Activated naive CD4-positive, alpha-beta T cell treated with anti-CD3 and anti-CD28 coated beads, Interleukin-2, amount 50 U/mL, for 16 hours (primary cell): ENCODE measurements at regions not wholly inside any gene's neighbourhood (a gene's known extent, or its start where the extent isn't known, plus 50 kb on each side); places are given as distances from the start of the nearest gene placed in this dataset.
"Not testable (repeated sequence)": the region's sequence is repeated elsewhere in the genome, so short reads cannot be mapped to it uniquely, and the experiment has no call there.

ENCODE experiments used
- DNase-seq: peaks from one replicate; pipeline ENCODE4 v3.0.0-alpha.2; 2020

DNA sequence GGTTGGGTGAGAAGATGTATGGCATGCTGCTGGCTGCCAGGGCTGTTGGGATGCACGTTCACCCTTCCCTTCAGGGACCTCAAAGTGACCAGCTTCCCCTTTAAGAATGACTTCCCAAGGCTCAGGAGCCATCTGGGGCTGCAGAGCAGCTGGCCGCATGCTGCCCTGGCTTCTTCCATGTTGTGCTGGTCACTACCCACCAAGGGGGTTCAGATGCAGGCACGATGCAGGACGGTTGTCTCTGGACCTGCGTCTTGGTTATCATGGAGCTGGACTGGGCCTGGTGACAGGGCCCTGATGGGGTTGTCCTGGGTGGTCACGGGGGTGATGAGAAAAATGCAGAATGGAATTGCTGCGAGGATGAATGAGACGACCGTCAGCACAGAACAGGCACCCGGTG is 297.8 kb downstream of the POTED start:
- not testable (repeated sequence) for DNase-seq

DNA sequence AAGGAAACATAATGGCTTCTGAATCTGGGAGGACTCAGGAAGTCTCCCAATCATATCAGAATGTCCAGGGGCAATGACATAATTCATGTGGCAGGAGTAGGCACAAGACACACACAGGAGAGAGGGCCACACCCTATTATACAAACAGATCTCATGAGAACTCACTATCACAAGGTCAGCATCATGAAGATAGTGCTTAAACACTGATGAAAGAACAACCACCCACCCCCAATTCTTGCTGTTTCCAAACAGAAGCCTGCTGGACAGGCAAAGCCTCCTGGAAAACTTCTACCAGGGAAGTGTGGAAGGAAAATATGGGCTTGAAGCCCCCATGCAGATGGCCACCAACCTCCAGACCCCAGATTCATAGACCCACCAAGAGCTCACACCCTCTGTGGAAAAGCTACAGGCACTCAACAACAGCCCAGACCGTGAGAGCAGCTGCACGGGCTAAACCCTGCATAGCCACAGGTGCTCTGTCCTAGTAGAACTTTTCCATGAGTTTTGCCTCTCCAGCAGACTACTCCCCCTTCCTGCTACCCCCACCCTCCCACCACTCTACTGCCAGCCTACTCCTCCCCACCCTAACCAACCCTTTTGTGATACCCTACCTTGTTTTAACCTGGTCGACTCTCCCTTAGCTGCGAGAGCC is 287.1 kb downstream of the POTED start:
- not testable (repeated sequence) for DNase-seq

DNA sequence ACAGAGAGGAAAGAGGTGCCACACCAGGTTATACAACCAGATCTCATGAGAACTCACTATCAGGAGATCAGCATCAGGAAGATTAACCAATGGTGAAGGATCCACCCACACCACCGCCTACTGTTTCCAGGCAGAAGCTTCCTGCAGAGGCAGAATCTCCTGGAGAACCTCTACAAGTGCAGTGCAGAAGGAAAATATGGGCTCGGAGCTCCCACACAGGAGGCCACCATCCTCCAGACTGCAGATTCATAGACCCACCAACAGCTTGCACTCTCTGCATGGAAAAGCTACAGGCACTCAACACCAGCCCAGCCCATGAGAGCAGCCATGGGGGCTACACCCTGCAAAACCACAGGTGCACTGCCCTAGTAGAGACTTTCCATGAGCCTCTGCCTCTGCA is 284.0 kb downstream of the POTED start:
- DNase-seq, result not testable (repeated sequence)

DNA sequence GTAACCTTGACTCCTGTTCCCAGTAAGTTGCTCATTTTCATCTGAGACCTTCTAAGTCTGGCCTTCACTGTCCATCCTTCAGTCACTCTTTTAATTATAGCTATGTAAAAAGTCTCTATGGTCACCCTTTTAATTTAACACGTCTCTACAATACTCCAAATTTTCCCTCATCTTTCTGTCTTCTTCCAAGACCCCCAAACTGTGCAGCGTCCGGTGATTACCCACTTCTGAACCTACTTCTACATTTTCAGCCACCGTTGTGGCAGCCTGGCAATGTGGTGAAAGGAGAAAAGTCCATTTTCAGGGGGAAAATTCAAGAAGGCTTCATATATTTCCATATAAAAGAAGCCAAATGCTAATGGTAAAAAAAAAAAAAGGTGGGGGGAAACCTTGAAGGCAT is 283.4 kb downstream of the POTED start:
- DNase-seq, result not testable (repeated sequence)

DNA sequence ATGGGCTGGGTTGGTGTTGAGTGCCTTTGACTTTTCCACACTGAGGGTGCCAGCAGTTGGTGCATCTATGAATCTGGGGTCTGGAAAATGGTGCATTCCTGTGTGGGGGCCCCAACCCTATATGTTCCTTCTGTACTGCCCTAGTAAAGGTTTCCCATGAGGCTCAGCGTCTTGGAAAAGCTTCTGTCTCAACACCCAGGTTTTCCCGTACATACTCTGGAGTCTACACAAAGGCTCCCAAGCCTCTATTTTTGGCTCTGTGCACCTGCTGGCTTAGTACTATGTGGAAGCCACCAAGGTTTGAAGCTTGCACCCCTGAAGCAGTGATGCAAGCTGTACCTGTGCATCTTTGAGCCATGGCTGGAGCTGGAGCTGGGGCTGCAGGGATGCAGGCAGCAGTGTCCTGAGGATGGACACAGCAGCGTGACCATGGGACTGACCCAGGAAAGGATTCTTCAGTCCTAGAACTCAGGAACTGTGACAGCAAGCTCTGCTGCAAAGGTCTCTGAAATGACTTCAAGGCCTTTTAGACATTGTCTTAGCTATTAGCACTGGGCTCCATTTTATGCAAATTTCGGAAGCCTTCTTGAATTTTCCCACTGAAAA is 282.7 kb downstream of the POTED start:
- DNase-seq, result not testable (repeated sequence)

DNA sequence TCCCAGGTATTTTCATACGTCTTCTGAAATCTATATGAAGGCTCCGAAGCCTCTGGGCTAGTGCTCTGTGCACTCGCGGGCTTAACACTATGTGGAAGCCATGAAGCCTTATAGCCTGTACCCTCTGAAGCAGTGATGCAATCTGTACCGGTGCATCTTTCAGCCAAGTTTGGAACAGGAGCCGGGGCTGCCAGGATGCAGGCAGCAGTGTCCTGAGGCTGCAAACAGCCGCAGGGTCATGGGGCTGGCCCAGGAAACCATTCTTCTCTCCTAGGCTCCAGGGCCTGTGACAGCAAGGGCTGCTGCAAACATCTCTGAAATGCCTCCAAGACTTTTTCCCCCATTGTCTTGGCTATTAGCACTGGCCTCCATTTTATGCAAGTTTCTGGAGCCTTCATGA is 279.6 kb downstream of the POTED start:
- not testable (repeated sequence) for DNase-seq

DNA sequence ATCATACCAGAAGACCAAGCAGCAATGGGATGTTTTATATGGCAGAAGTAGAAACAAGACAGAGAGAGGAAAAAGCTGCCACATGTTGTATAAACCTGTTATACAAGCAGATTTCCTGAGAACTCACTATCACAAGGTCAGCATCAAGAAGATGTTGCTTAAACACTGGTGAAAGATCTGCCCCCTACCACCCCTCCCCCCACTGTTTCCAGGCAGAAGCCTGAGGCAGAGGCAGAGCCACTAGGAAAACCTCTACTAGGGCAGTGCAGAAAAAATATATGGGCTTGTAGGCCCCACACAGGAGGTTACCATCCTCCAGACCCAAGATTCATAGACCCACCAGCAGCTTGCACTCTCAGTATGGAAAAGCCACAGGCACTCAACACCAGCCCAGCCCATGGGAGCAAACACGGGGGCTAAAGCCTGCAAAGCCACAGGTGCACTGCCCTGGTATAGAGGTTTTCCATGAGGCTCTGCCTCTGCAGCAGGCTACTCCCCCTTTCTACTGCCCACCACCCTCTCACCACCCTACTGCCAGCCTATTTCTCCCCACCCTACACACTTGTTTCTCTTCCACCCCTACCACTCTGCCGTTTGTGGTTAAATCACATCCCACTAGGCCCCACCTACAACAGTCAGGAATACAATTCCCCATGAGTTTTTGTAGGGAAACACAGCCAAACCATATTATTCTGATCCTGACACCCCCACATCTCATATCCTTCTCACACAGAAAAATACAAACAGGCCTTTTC is 274.2 kb downstream of the POTED start:
- not testable (repeated sequence) for DNase-seq

DNA sequence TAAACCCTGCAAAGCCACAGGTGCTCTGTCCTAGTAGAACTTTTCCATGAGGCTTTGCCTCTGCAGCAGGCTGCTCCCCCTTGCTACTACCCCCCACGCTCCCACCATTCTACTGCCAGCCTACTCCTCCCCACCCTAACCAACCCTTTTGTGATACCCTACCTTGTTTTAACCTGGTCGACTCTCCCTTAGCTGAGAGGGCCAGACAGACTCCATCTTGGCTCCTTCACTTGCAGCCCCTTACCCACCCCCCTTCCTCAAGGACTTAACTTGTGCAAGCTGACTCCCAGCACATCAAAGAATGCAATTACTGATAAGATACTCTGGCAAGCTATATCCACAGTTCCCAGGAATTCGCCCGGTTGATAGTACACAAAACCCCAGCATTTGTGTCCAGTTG is 267.9 kb downstream of the POTED start:
- not testable (repeated sequence) for DNase-seq

DNA sequence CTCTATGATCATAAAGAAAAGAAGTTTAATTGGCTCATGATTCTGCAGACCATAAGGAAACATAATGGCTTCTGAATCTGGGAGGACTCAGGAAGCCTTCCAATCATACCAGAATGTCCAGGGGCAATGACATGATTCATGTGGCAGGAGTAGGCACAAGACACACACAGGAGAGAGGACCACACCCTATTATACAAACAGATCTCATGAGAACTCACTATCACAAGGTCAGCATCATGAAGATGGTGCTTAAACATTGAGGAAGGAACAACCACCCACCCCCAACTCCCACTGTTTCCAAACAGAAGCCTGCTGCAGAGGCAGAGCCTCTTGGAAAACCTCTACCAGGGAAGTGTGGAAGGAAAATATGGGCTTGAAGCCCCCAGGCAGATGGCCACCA is 267.4 kb downstream of the POTED start:
- DNase-seq, result not testable (repeated sequence)

DNA sequence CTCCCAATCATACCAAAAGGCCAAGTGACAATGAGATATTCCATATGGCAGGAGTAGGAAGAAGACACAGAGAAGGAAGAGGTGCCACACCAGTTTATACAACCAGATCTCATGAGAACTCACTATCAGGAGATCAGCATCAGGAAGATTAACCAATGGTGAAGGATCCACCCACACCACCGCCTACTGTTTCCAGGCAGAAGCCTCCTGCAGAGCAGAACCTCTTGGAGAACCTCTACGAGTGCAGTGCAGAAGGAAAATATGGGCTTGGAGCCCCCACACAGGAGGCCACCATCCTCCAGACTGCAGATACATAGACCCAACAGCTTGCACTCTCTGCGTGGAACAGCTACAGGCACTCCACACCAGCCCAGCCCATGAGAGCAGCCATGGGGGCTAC is 264.4 kb downstream of the POTED start:
- not testable (repeated sequence) for DNase-seq

DNA sequence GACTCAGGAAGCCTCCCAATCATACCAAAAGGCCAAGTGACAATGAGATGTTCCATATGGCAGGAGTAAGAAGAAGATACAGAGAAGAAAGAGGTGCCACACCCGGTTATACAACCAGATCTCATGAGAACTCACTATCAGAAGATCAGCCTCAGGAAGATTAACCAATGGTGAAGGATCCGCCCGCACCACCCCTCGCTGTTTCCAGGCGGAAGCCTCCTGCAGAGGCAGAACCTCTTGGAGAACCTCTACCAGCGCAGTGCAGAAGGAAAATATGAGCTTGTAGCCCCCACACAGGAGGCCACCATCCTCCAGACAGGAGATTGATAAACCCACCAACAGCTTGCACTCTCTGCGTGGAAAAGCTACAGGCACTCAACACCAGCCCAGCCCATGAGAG is 245.1 kb downstream of the POTED start:
- DNase-seq, result no peak

DNA sequence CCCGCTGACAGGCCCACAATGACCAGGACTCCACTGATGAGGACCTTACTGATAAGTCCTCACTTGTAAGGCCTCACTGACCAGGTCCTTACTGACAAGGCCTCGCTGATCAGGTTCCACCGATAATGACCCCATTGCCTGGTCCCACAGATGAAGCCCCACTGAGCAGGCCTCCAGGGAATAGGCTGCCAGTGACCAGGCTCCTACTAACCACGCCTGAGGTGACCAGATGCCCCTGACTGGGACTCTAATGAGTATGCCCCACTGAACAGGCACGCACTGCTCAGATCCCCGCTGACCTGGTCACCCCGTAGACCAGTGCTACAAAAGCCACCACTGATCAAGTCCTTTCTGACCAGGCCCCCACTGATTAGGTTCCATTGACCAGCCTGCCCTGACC is 241.2 kb downstream of the POTED start:
- not testable (repeated sequence) for DNase-seq

DNA sequence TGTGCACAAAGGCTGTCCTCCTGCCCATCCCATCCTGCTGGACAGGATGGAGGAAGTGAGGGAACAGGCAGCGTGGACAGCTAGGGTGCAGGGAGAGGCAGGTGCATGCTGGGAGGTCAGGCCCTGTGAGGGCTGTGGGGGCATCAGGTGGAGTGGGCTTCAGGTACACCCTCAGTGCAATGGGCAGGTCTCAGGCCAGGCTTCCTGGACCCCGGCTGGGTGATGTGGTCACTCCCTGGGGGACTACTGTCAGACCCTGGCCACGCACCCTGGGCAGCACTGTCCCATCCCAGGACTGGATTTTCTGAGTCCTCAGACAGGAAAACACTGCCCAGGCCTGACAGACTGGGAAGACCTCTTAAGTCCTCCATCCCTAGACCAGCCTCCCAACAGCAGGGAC is 239.9 kb downstream of the POTED start:
- DNase-seq, result not testable (repeated sequence)

DNA sequence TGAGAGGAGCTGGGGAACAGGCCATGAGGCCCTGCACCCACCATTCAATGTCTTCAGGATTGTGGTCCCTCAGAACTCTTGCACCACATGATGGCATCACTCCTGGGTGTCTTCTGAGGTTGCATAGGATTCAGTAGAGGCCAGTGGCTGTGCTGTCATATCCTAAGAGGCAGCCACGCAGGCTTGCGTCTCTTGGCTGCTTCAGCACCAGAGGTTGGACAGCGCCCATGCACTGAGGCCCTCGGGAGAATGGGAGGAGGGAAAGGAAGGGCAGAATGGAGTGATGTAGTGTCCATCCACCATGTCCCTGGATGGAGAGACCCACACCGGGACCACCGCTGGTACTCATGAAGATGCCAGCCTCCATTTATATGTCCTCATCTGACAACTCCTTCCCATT is 237.1 kb downstream of the POTED start:
- not testable (repeated sequence) for DNase-seq

DNA sequence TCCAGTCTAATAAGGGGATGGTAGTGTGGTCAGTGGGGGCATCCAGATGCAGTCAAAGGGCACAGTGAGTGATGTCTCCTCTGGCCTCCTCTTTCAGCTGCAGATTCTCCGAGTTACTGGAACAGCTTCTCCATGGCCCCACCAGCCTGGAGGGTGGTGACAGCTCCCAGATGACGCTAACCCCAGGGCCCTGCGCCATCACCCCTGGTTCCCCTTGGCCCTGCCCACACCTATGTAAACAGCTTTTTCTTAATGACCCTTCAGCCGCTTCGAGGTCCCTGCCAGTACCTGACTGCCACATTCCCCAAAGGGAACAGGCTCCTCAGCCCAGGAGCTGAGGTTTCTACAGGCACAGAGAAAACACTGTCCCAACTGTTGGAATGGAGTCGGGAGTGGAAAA is 235.0 kb downstream of the POTED start:
- not testable (repeated sequence) for DNase-seq

DNA sequence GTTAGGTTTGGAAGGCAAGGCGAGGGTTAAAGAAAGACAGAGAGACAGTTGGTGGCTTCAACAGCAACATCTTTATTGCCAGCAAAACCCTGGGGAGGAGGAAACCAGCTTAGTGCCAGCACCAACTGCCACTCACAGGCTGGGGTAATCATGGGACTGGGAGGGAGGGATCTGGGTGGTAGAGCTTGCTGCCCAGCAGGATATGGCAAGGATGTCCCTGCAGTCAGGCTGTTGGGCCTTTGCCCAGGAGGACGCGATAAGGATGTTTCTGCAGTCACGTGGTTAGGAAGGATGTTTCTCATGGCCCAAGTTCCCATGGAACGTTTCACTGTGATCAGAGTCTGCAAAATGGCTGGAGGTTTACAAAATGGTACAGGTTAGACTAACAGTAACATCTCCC is 233.5 kb downstream of the POTED start:
- DNase-seq, result not testable (repeated sequence)

DNA sequence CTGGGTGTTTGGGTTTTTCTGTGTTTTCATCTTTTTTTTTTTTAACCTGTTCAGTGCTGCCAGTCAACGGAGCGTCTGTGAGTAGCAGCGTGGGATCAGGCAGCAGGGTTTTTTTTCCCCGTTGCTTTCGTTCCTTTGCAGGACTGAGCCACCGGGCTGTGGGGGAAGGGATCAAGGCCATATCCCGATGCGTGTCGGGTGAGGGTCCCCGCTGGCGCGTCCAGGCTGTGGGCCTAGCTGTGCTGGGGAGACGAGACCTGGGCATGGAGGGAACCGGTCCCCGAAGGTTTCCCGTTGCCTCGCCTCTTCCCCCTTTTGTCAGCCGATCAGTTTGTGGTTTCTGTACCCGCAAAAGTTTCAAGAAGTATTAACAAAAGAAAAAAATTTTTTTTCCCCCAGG is 218.1 kb downstream of the POTED start:
- DNase-seq, result not testable (repeated sequence)

DNA sequence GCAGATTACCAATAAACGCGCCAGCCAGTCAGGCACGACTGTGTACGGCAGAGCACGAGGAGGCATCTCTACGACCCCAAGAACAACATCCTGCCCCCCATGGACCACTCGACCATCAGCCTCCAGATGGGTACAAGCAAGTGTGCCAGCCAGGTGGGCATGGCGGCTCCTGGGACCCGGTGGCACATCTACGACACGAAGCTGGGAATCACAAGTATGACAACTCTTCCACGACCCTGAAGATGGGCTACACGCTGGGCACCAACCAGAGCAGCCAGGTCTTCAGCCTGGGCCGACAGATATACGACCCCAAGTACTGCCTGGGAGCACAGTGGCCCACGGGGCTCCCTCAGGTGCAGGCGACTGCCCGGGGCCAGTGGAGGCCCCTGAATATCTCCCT is 217.6 kb downstream of the POTED start:
- no peak for DNase-seq

DNA sequence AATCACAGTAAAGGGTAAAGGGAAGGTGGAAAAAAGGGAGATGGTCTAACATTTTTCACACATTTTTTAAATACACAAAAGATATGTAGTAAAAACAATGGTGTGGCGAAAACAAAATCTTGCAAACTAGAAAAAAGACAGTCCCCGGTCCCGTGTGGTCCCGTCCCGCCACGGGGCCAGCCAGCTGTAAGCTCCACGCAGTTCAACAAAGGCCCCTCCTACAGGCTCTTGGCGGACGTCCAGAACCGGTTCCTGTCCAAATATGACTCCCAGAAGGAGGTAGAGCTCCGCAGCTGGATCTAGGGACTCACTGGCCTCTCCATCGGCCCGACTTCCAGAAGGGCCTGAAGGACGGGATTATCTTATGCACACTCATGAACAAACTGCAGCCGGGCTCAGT is 216.9 kb downstream of the POTED start:
- DNase-seq, result not testable (repeated sequence)

DNA sequence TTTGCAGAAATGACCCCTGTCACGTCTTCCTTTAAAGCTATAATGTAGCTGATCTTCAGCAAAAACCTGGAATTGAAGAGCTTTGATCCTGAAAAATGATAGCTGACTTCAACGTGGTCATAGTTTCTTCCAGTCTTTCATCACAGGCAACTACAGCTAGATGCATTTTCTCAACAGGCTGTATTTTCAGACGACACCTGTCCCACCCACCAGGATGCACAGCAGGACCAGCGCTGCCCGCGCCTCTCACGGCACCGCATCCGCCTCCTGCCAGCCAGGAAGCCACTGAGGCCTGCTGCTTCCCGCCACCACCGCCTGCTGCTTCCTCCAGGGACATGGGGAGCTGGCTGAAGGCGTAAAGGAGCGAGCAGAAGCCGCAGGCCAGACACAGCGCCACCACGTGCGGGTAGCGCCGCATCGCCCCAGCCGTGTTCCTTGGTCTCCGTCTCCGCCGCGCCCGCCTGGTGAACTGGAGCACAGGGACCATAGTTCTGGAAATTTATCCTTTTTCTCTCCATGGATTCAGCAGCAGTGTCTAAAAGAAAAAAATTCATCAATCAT is 215.7 kb downstream of the POTED start:
- DNase-seq, result not testable (repeated sequence)

DNA sequence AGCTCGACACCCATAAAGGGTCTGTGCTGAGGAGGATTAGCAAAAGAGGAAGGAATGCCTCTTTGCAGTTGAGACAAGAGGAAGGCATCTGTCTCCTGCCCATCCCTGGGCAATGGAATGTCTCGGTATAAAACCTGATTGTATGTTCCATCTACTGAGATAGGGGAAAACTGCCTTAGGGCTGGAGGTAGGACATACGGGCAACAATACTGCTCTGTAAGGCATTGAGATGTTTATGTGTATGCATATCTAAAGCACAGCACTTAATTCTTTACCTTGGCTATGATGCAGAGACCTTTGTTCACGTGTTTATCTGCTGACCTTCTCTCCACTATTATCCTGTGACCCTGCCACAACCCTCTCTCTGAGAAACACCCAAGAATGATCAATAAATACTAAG is 210.7 kb downstream of the POTED start:
- not testable (repeated sequence) for DNase-seq

DNA sequence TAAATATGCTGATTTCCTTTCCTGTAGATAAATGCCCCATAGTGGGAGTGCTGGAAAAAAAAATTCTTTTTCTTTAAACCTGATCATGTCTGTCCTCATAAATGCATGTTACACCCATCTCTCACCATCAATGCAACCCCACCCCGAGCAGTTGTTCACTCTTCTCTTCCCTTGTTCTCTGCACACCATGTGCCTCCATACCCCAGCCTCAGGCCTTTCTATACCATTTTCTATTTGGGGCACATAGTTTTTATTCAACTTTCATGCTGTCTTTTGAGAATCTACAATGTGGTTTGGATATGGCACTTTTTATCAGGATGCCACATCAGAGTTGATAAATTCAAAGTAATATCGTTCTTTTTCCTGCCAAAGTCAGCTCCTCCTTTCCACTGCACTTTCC is 202.6 kb downstream of the POTED start:
- DNase-seq, result not testable (repeated sequence)

DNA sequence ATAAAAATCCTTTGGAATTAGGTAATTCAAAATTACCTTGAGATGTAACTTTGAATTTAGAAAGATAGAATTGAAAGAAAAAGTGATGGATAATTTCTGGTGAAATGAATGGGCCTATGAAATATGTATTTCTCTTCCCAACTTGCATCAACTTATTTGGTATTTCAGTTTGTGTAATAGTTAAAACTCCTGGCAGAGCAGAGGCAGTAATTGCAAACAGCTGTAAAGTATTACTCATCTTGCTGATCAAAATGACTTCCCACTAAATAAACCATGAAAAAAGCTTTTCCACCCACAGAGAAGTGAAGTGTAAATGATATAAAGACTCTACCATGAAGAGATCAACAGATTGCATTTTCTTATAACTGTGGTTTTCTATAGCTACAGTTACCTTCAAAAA is 201.0 kb downstream of the POTED start:
- DNase-seq, result not testable (repeated sequence)

DNA sequence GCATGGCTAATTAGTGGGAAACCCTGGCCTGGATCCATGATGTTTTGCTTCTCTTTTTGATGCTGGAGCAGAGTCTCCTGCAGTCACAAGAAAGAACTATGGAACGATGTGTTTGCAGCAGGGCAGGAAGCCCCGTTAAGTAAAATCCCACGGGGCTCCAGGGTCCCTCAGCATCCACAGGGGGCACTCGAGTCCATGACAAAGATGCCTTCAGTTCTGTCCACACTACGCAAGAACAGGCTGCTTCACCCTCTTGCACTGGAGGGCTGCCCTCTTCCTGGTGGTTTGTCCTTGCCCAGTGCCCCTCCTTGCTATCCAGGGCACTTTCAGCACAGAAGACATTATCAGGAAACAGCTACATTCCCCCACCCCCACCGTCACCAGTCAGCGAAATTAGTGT is 196.9 kb downstream of the POTED start:
- DNase-seq, result not testable (repeated sequence)
